Right lobe of liver (tissue), 6 donors: ENCODE measurements at regions not wholly inside any gene's neighbourhood (a gene's known extent, or its start where the extent isn't known, plus 50 kb on each side); places are given as distances from the start of the nearest gene placed in this dataset.

Source experiments
- ATAC-seq, 4 donors: fragments of 200-7000 bp; cut with Tn5 transposase; one replicate each; pipeline ENCODE4 v1.9.1; 2020; ENCODE audit warnings: mild to moderate bottlenecking in 4 of 4, moderate library complexity in 4 of 4
- DNase-seq, 3 donors: peaks; one replicate each; pipeline ENCODE4 v3.0.0-alpha.2; 2020
- H3K27ac ChIP-seq, 3 donors: fragments of 200-600 bp; one replicate each; pipeline ENCODE4 v1.8.0; 2022
- H3K27me3 ChIP-seq, 2 donors: fragments of 200-600 bp; one replicate each; pipeline ENCODE4 v1.8.0; 2022
- H3K36me3 ChIP-seq, 4 donors: fragments of 200-600 bp; sonication (generic) in 1 of 4; one replicate each; pipeline versions ENCODE4 v1.5.1 to v1.8.0; 2017 to 2022; ENCODE audit warnings: control low read depth in 1 of 4
- H3K4me1 ChIP-seq, 4 donors: fragments of 200-600 bp; sonication (generic) in 1 of 4; one replicate each; pipeline versions ENCODE4 v1.5.1 to v1.8.0; 2017 to 2022; ENCODE audit warnings: control low read depth in 1 of 4
- H3K4me3 ChIP-seq, 3 donors: fragments of 200-600 bp; one replicate each; pipeline ENCODE4 v1.8.0; 2022
- H3K9me3 ChIP-seq, 4 donors: fragments of 200-600 bp; sonication (generic) in 1 of 4; one replicate each; pipeline versions ENCODE4 v1.5.1 to v1.8.0; 2017 to 2022; ENCODE audit warnings: control low read depth in 1 of 4
- CTCF ChIP-seq, 4 donors: fragments of 200-600 bp in 3 of 4; fragments of 450-650 bp in 1 of 4; IDR thresholded peaks; one replicate each; pipeline versions ENCODE4 v1.5.1 to v1.8.0; 2016 to 2022; ENCODE audit warnings: antibody characterized with exemption in 4 of 4, mild to moderate bottlenecking in 2 of 4
- POLR2A ChIP-seq: fragments of 450-650 bp; IDR thresholded peaks from one replicate; pipeline ENCODE4 v1.6.1; 2017; ENCODE audit warnings: antibody characterized with exemption, mild to moderate bottlenecking
- WGBS: methylation state at CpG from one replicate; pipeline ENCODE4 v1.1.6; 2018; ENCODE audit warnings: low coverage, low lambda C conversion rate; ENCODE audit not compliant: insufficient coverage; ENCODE audit errors: missing lambda C conversion rate; 5-methylcytosine and 5-hydroxymethylcytosine counted together
- intact Hi-C, 2 donors: fragments of 100-400 bp; cut with DNase I; formaldehyde crosslinking; loops; one replicate each; pipeline versions ENCODE4 v1.11.2 to v1.14.1; 2022
- donor health status: DM: no; HTN: yes; CAD: no.
- donor health status: DM: no; HTN: no; CAD: no.
- donor health status: DM: no; HTN: no; CAD: no.
- donor health status: DM: no; HTN: yes; CAD: no.
- donor health status: DM: no; HTN: yes; CAD: no.

GRCh38 chr2:105654474-105655004 lies 90.2 kb upstream of the NCK2 start:
- WGBS = 57% methylated on average over 2 of the region's 2 CpGs
- TF ChIP-seq CTCF (IDR thresholded peaks at IDR 0.05) (no peak), POLR2A (no peak)
- no peak for ATAC-seq

GRCh38 chr2:105653302-105653701 lies 91.4 kb upstream of the NCK2 start:
- Histone ChIP-seq H3K36me3 (no peaks in the 10 kb centered on the region), H3K27me3 (peaks cover 0 to 13% of the 10 kb centered on the region in 2 donors), H3K9me3 (no peaks in the 10 kb centered on the region), H3K27ac (no peak overlapping the region), H3K4me1 (no peaks in the 10 kb centered on the region), H3K4me3 (no peak overlapping the region)
- TF ChIP-seq POLR2A (no peak), CTCF (IDR thresholded peaks at IDR 0.05) (no peak)
- ATAC-seq = no peak
- no peak for DNase-seq
- intact Hi-C loops = no loop called here

More at GRCh38 chr2:105654474-105655004, 90.2 kb upstream of the NCK2 start:
- intact Hi-C loops = no loop called here
- peaks cover 0 to 13% of the 10 kb centered on the region in 2 donors for H3K27me3 ChIP-seq
- no peak overlapping the region for H3K4me3 ChIP-seq
- no peaks in the 10 kb centered on the region for H3K36me3 ChIP-seq
- DNase-seq = no peak
- no peaks in the 10 kb centered on the region for H3K9me3 ChIP-seq
- no peak overlapping the region for H3K27ac ChIP-seq
- H3K4me1 ChIP-seq = no peaks in the 10 kb centered on the region

DNA sequence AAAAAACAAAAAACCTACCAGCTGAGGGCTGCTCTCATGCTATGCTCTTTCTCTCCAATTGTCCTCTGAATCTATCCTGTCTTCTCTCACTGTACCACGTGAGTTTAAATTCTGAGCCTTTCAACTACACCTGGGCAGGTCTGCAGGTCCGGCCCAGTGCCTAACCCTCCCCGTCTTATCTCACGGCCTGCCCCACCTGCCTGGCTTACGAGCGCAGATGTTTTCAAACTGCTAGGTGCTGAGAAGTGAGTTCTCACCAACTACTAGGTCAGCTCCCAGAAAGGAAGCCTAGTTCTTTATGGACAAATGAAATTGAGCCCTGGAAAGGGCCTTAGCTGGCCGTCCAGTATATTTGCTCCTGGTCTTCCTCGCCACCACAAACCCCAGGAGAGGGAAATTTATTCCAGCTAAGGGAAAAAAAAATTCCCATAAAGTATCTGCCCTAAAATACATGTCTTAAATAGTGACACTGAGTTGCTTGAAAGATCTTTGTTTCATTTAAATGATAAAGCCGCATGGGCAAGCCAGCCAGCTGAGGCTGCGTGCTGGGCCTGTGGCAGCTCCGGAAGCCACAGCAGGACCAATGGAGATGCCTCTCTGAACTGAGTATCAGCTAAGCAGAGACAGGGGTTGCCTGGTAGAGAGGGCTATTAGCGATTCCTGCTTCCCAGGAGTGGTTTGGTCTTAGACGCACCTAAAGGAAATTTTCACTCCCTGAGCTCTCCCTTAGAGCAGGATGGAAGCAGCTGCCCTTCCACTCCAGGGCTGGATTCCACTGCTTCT lies 92.5 kb upstream of the NCK2 start:
- no peaks in the 10 kb centered on the region for H3K36me3 ChIP-seq
- H3K9me3 ChIP-seq = no peaks in the 10 kb centered on the region
- no peak overlapping the region for H3K27ac ChIP-seq
- 91% methylated on average over 9 of the region's 13 CpGs for WGBS
- intact Hi-C loops = no loop called here
- TF ChIP-seq POLR2A (no peak), CTCF (IDR thresholded peaks at IDR 0.05) (no peak)
- H3K4me3 ChIP-seq = no peak overlapping the region
- ATAC-seq (no peak), DNase-seq (no peak)
- peaks cover 0 to 12% of the 10 kb centered on the region in 2 donors for H3K27me3 ChIP-seq
- no peaks in the 10 kb centered on the region for H3K4me1 ChIP-seq

- ATAC-seq (no peak), DNase-seq (no peak)
- Histone ChIP-seq H3K4me1 (peaks cover 0 to 14% (median 2%) of the 10 kb centered on the region in 4 donors), H3K36me3 (no peaks in the 10 kb centered on the region), H3K27me3 (no peaks in the 10 kb centered on the region), H3K4me3 (no peak overlapping the region), H3K9me3 (no peaks in the 10 kb centered on the region), H3K27ac (no peak overlapping the region)
- intact Hi-C loops = no loop called here
- WGBS = 93% methylated on average over 2 of the region's 2 CpGs
- TF ChIP-seq CTCF (IDR thresholded peaks at IDR 0.05) (no peak), POLR2A (no peak)
These were observed 95.2 kb upstream of the NCK2 start for GRCh38 chr2:105649534-105649933.
